HG02852 (cell line): ENCODE measurements at regions not wholly inside any gene's neighbourhood (a gene's known extent, or its start where the extent isn't known, plus 50 kb on each side); places are given as distances from the start of the nearest gene placed in this dataset.

Experiments used
- ATAC-seq: cut with Tn5 transposase; IDR thresholded peaks from one replicate; pipeline ENCODE4 v1.9.1; 2021; ENCODE audit warnings: mild to moderate bottlenecking, moderate library complexity; ENCODE audit not compliant: unreplicated experiment

DNA sequence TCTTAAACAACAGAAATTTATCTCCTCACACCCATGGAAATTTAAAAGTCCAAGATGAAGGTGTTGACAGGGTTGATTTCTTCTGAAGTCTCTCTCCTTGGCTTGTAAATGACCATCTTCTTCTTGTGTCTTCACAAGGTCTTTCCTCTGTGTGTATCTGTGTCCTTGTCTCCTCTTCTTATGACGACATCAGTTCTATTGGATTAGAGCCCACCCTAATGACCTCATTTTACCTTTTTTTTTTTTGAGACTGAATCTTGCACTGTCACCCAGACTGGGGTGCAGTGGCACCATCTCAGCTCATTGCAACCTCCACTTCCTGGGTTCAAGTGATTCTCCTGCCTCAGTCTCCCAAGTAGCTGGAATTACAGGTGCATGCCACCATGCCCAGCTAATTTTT is 429.0 kb upstream of the CDH5 start:
- no peak for ATAC-seq

DNA sequence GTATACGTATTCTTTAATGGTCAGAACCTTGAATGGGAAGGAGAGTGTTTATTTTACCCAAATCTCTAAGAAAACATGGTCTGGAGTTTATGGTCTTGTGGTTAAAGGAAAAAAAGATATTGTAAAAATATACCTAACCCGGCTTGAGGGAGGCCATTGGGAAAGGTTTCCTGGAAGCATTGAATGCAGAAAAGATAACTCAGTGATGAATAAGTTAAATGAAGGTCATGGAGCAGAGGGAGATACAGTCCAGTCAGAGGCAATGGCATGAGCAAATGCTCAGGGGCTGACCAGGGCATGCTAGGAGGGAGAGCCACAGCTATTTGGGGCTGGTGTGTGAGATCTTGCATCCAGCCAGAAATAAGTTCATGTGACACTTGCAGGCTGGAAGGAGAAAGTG is 430.4 kb upstream of the CDH5 start:
- ATAC-seq, result no peak

DNA sequence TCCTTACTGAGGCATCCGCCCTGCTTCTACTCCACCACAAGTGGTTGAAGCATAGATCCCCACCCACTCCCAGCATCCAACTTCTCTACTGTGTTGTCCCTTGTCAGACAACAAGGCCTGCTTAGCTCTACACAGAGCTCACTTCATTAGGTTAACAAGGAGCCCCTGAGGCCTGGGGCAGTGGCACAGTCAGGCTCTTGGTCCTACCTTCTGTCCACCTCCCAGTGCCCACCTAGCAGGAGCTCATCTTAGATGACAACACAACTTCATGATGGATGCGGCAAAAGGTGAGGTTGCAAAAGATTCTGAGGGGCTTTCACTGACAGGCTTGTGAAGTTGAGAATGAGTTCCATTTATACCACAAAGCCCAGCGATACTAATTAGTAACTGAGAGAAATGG is 432.0 kb upstream of the CDH5 start:
- no peak for ATAC-seq

DNA sequence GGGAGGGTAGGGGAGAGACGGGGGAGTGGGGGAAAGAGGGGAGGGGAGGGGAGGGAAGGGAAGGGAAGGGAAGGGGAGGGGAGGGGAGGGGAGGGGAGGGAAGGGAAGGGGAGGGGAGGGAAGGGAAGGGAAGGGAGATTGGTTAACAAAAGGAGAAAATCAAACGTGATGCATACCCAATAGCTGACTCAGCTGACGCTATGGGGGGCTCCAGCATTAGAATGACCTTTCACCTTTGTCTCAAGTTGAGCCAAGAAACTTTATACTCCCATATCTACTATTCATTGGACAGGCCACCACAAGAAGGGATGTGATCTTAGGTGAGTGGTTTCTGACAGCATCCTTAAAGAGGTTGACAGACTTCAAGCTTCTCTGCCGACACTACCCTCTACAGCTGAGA is 432.8 kb upstream of the CDH5 start:
- no peak for ATAC-seq

DNA sequence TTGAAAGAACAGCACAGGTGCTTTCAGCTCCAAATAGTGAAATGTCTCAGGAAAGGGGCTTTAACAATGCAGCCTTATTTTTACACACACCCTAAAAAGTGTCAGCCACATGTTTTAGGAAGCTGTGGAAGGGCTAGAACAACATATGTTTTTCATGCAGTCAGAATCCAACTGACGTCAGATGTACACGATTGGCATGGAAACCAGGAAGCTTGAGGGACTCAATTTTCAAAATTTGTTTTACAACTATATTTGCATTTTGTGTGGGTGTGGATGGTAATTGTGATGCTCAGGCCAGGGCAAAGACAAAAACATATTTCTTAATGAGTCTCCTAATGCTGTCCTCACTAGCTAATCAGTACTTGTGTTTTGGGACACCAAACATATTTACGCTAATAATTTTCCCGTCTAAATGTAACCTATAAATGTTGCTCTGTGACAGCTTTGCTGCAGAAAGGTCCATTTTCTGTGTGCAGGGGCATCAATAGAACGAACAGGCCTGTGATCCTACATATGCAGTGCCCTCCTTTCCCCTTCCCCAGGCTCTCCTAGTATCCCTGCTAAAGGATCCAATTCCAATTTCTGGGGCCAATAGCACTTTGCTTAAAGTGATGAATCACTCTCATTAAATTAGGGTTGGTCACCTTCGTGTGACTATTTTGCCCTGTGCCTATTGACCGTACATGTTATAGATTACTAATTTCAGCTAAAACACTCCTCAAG is 434.0 kb upstream of the CDH5 start:
- ATAC-seq, result no peak

DNA sequence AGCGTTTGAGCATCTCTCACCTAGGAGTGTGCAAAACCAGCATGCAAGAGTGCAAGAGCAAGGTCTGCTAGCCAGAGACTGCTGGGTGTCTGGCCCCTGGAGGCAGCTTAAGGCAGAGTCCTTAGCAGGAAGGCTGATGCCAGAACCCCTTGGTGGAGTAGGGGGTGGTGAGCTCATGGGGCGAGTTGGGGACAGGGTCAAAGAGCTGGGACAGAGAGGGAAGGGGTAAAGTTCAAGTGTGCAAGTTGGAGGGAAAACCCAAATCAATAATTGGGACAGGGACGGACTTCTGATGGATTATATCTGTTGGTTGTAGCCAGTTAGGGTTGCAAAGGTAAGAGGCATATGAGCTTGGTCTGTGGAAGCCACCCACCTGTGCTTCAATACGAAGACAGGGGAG is 443.6 kb upstream of the CDH5 start:
- no peak for ATAC-seq

DNA sequence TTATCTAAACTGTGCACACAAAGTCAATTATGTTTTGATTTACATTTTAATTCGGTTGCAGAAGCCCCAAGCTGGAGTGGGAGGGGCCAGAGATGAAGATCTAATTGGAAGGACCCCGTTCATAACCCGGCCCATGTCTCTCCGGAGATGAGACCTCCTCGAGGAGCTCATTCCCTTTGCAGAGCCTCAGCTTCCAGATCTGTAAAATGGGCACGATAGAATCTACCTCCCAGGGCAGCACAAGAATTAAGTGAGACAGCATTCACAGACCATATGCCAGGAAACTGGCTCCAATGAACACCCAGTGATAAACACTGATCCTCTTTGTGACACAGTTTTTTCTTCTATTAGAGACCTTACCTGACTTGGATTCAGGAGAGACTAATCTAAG is 446.5 kb upstream of the CDH5 start:
- ATAC-seq, result no peak

DNA sequence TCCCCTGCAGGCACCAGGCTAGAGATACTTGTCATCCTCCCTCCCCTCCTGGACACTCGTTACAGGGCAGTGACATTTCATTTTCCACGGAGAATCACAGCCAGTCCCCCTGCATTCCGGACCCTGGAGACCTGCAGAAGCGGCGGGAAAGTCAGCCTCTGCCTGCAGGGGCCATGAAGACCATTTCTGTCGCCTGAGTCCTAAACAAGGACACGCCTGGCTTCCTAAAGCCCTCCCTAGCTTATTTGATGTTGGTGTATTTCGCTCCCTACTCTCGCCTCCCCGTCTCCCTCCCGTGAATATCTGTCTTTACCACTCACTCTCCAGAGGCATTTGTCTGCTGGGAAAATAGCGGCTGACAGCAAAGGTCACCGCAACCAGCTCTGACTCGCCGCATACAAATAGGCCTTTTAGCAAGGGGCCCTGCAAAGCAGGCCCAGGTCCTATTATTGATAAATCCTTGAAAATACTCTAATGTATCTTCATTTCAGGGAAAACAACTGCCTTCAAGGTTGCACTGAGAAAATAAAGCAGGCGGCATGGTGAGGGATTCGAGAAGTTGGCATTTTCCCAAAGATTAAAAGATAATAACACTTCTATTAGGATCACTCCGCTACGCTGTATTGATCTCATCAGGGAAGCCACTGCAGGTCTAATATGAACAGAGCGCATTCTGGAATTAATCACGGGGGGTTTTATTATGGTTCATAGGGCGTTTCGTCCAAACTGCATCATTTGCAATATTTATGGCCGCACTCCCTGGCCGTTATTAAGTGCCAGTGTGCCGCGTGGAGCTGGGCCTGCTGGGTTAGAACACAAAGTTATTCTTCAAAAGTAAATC is 447.1 kb upstream of the CDH5 start:
- ATAC-seq, result no peak

DNA sequence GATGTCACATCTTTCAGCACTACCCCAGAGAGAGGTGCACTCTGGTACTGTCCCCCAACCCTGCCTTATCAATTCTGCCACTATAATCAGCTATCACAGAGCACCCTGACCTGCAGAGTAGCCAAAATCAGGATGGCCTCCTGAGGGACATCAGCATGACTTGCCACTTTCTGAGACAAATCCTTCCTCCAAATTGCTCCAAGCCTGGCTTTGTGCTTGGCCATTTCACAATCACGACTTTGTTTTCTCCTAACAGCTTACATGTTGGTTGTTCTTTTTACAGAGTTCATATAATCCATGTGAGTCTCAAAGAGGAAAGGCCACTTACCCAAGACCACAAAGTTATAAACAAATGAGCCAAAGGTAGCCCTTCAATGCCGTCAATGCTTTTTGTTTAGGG is 449.0 kb upstream of the CDH5 start:
- no peak for ATAC-seq

DNA sequence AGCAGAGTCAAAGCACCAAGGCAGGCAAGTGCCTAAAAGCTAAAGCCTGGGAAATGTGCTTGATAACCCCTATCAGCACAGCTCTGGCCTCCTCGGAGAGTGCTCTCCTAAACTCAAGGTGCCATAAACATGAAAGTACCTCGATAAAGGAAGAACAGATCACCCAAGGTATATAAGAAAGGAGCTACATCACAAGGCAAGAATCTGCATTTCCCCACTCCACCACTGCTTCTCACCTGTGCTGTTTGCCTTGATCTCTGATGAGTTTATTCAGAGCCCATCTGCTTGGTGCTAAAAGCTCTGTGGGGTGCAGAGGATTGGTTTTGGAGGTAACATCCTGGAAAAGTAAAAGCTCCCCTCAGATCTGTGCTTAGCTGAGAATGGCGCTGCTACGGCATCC is 449.5 kb upstream of the CDH5 start:
- ATAC-seq, result no peak

DNA sequence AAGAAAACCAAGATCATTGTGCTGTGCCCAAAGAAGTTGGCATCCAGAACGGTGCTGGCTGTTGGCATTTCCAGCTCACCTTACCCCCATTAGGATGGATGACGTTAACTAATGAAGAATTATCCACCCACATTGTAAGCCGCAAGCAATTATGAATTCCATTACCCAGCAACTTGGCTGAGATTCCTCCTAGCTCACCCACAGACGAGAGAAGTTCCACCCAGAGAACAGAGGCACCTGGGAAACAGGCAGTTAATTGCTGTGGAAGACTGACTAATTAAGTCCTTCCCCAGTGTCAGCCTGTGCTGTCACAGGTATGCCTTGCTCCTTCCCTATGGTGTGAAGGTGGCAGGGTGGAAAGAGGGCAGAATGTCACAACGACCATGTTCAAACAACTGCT is 456.2 kb upstream of the CDH5 start:
- ATAC-seq, result no peak

DNA sequence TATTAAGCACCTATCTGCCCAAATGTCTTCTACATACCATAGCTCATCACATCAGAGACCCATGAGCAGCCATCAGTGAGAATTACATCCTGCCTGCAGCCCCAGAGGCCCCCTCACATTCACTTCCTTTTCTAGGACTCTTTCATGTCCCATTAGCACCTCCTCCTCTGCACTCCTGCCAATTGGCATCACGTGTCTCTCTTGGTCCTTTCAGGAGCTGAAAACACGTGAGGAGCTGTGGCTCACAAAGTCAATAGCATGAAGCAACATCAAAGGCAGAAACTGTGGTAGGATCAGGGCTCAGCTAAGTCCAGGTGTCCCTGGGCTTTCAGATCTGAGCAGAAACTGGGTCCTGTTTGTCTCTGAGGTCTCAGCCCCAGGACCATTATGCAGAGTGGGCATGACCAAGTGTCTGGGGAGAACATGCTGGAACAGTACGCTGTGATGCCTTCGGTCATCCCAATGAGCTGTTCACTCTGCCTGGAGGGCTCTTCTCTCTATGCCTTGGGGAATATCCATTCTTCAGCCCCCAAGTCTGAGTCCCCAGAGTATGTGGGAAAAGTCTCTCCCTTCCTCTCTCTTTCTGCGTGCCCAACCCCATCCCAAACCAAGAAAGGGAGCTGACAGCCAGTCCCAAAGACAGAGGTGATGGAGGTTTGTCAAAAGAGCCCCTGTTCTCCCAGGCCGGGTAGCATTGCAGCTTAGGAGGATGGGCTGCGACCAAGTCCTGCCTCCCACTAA is 457.0 kb upstream of the CDH5 start:
- ATAC-seq, result peak; percentile 50

DNA sequence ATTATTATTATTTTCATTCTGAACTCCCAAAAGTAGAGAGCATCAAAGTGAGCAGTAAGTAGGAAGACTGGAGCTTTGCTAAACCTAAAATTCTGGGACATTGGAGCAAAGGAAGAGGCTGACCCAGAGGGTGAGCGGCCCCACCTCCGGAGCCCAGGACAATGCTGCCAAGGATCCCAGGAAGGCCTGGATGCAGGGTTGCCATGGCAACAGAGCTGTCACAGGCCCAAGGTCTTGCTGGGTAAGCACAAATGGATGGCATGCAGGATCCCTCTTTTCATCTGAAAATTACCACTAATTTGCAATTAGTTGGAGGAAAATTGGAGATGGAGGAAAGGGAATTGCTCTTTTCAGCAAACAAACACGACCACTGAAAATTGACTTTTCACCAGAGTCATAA is 457.9 kb upstream of the CDH5 start:
- no peak for ATAC-seq

DNA sequence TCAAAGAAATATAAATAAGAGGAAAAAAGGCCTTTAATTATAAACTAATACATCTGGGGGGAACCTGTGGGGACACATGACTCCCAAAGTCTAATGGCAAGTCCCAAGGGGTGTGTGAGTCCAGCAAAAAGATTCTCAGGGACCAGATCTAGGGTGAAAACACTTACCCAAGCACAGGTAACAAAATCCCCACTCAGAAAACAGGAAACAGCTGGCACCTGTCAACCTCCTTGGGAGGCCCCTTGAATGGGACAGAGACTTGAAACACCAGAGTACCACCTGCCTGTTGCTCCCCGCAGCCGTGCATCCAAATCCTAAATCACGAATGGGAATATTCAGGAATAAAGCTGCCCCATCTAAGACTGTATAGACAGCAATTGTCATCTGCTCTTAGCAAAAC is 461.2 kb upstream of the CDH5 start:
- no peak for ATAC-seq

DNA sequence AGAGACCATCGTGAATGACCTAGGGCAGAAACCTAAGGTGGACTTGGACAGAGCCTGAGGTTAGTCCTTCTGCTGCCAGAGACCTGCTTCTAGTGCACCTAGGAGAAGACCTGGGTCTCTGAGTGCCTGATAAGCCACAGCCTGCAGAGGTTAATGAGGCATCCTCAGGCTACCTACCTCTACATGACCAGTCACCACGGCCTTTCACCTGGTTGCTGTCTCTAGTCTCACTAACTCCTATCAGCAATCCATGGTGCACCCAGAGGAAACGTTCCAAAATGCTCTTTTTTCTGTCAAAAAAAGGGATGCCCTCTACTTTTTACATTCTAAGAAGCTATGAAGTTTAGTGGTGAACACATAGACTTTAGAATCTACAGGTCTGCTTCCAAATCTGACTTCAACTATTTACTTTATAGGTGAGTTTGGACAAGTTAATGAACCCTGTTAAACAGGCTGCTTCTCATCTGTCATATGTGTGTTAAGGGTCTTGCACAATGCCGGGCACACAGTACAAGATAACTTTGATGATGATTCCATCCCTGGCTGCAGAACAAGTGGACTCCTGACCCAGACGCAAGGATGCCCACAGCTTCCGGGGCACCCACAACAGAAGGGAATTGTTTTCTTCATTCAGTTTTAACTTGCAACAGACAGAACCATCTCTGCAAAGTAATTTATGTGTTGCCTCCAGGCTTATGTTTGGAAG is 469.9 kb upstream of the CDH5 start:
- ATAC-seq, result no peak

DNA sequence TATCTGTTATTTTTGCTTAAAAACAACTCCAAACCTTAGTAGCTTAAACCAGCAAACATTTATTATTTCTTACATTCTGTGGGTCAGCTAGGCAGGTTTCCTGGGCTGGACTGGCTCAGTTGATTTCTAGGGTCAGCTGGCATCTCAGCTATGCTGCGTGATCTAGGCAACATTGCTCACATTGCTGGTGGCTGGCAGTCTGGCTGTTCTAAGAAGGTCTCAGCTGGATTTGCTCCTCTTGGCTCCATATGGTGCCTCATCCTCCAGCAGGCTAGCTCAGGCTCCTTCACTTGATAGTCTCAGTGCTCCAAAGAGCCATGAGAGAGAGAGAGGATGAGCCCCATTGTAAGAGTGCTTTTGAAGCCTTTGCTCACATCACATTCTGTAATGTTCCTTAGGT is 470.6 kb upstream of the CDH5 start:
- ATAC-seq, result no peak

DNA sequence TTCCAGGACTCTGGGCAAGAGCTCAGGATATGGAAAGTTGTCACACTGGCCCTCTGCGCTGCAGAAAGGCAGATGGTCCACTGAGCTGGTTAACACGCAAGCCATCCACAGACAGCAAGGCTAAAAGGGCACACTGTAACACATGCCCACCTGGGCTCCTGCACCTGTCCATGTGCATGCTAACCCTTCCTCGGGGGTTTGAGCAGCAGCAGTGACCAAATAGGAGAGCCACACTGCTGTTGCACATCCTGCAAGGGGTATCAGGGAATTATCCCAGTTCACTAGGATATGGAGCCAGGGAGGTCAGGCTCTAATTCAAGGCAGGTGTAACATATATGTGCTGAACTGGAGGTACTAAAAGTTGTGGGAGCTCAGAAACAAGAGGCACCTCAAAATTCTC is 471.0 kb upstream of the CDH5 start:
- ATAC-seq, result no peak

DNA sequence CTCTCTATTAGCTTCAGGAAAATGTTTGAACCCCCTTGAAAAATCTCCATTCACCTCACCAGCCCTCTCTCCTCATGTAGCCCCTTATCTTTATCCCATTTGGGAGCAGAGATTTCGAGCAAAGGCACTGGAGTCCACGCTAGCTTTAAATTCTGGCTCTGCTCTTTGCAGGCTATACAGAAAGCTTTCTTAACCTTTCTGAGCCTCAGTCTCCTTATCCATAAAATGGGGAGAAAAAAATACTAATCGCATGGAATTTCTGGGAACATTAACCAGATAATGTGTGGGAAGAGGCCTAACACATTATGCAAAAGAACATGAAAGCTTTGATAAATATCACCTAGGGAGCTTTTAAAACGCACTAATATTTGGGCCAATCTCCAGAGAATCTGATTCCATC is 476.3 kb upstream of the CDH5 start:
- no peak for ATAC-seq

DNA sequence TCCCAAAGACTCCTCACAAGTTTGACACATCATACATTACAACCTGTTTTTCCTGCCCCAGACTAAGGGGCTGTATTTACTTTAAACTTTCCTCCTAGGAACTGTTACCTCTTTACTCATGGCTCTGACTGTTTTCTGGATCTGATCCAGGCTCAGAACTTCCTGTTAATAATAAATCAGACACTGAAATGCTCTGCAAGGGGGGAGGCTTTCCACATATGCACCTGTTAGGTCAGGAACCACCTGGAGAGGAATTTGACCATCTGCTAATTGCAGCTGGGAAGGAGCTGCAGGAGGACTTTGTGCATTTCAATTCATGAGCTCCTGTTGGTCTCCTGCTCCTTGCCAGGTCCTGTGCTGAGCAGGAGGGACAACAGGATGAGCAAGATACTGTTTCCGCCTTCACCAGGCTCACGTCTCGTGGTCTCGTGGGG is 476.9 kb upstream of the CDH5 start:
- ATAC-seq, result no peak

DNA sequence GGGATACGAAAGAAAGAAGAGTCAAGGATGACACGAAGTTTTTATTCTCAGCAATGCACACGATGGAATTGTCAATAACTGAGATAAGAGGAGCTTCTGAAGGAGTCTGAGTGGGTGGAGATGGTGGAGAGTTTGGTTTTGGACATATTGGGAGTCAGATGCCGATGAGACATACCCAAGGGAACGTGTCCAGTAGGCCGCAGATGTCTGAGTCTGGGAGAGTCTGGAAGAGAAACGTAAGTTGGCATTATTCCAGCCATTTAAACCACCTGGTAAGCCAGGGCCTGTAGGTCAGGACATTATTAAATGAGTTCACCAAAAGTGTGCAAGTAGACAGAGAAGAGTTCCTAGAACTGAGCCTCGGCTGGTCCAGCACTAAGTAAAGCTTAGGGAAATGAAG is 478.3 kb upstream of the CDH5 start:
- no peak for ATAC-seq

DNA sequence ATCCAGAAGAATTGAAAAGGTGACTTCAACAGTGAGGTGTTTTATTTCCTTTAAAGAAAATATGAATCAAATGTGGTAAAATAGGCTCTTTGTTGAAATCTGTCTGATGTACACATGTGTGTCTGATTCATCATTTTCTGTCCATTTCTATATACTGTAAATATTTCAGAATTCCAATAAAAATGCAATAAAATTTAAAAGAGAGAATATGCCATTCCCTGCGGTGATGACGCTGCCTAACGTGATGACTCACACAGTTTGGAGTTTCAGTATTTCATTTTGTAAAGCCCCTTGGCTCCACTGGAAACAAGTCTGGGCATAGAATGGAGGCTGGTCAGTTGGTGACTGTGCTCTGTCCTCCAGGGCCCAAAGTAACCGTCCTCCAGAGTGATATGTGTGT is 482.5 kb upstream of the CDH5 start:
- no peak for ATAC-seq
